Peyer's patch (tissue), 4 donors: ENCODE measurements at regions not wholly inside any gene's neighbourhood (a gene's known extent, or its start where the extent isn't known, plus 50 kb on each side); places are given as distances from the start of the nearest gene placed in this dataset.

Source experiments
- DNase-seq, 3 donors: peaks; one replicate each; pipeline ENCODE4 v3.0.0-alpha.2; 2017 to 2019
- H3K27ac ChIP-seq, 4 donors: fragments of 200-600 bp; sonication (generic); one replicate each; pipeline ENCODE4 v1.5.1; 2016 to 2019
- H3K27me3 ChIP-seq, 2 donors: fragments of 200-600 bp; sonication (generic); one replicate each; pipeline ENCODE4 v1.5.1; 2019
- H3K36me3 ChIP-seq, 3 donors: fragments of 200-600 bp; sonication (generic); one replicate each; pipeline ENCODE4 v1.5.1; 2016 to 2019
- H3K4me1 ChIP-seq, 4 donors: fragments of 200-600 bp; sonication (generic); one replicate each; pipeline ENCODE4 v1.5.1; 2016 to 2019
- H3K4me3 ChIP-seq, 4 donors: fragments of 200-600 bp; sonication (generic); 1 replicate in 3 of 4; 2 replicates in 1 of 4; pipeline ENCODE4 v1.5.1; 2016 to 2019; ENCODE audit warnings: mild to moderate bottlenecking in 1 of 4
- H3K9me3 ChIP-seq, 4 donors: fragments of 200-600 bp; sonication (generic); one replicate each; pipeline ENCODE4 v1.5.1; 2016 to 2019; ENCODE audit warnings: mild to moderate bottlenecking in 1 of 4
- CTCF ChIP-seq, 6 experiments: fragments of 450-650 bp in 4 of 6; fragments of 200-600 bp in 2 of 6; sonication (generic) in 1 of 6; IDR thresholded peaks; one replicate each; pipeline ENCODE4 v1.5.1; 2017 to 2019; ENCODE audit warnings: antibody characterized with exemption in 6 of 6, mild to moderate bottlenecking in 3 of 6, moderate library complexity in 1 of 6
- POLR2A ChIP-seq, 2 donors: fragments of 450-650 bp; IDR thresholded peaks; one replicate each; pipeline ENCODE4 v1.5.1; 2017; ENCODE audit warnings: antibody characterized with exemption in 2 of 2, mild to moderate bottlenecking in 2 of 2, moderate library complexity in 2 of 2

- Histone ChIP-seq H3K4me3 (no peak overlapping the region), H3K27me3 (no peaks in the 10 kb centered on the region), H3K27ac (no peak overlapping the region), H3K36me3 (no peaks in the 10 kb centered on the region), H3K4me1 (no peaks in the 10 kb centered on the region), H3K9me3 (no peaks in the 10 kb centered on the region)
- no peak for DNase-seq
- TF ChIP-seq CTCF (IDR thresholded peaks at IDR 0.05) (no peak), POLR2A (IDR thresholded peaks at IDR 0.05) (no peak)
These were observed 331.1 kb downstream of the FSIP2 start for GRCh38 chr2:186069676-186070075.

GRCh38 chr2:186085226-186085625 is 346.6 kb downstream of the FSIP2 start:
- Histone ChIP-seq H3K4me3 (no peak overlapping the region), H3K4me1 (no peaks in the 10 kb centered on the region), H3K36me3 (no peaks in the 10 kb centered on the region), H3K27me3 (no peaks in the 10 kb centered on the region), H3K9me3 (no peaks in the 10 kb centered on the region), H3K27ac (no peak overlapping the region)
- TF ChIP-seq POLR2A (IDR thresholded peaks at IDR 0.05), result no peak
- TF ChIP-seq CTCF (IDR thresholded peaks at IDR 0.05), result no peak
- no peak for DNase-seq

GRCh38 chr2:186093174-186093573 is 354.6 kb downstream of the FSIP2 start:
- Histone ChIP-seq H3K36me3 (no peaks in the 10 kb centered on the region), H3K4me1 (no peaks in the 10 kb centered on the region), H3K27me3 (no peaks in the 10 kb centered on the region), H3K9me3 (no peaks in the 10 kb centered on the region), H3K27ac (no peak overlapping the region), H3K4me3 (no peak overlapping the region)
- TF ChIP-seq CTCF (IDR thresholded peaks at IDR 0.05), result no peak
- TF ChIP-seq POLR2A (IDR thresholded peaks at IDR 0.05), result no peak
- DNase-seq, result no peak

- Histone ChIP-seq H3K9me3 (no peaks in the 10 kb centered on the region), H3K27ac (no peak overlapping the region), H3K27me3 (no peaks in the 10 kb centered on the region), H3K4me3 (no peak overlapping the region), H3K4me1 (no peaks in the 10 kb centered on the region), H3K36me3 (no peaks in the 10 kb centered on the region)
- TF ChIP-seq POLR2A (IDR thresholded peaks at IDR 0.05) (no peak), CTCF (IDR thresholded peaks at IDR 0.05) (no peak)
- DNase-seq, result no peak
These were observed 360.2 kb downstream of the FSIP2 start for GRCh38 chr2:186098821-186099220.

- TF ChIP-seq POLR2A (IDR thresholded peaks at IDR 0.05), result no peak
- no peak for TF ChIP-seq CTCF (IDR thresholded peaks at IDR 0.05)
- Histone ChIP-seq H3K4me3 (no peak overlapping the region), H3K9me3 (no peaks in the 10 kb centered on the region), H3K27ac (no peak overlapping the region), H3K4me1 (no peaks in the 10 kb centered on the region), H3K36me3 (no peaks in the 10 kb centered on the region), H3K27me3 (no peaks in the 10 kb centered on the region)
- DNase-seq, result no peak
These were observed 361.2 kb downstream of the FSIP2 start for GRCh38 chr2:186099826-186100225.

GRCh38 chr2:186100636-186101035 is 362.0 kb downstream of the FSIP2 start:
- Histone ChIP-seq H3K27me3 (no peaks in the 10 kb centered on the region), H3K36me3 (no peaks in the 10 kb centered on the region), H3K4me3 (no peak overlapping the region), H3K9me3 (no peaks in the 10 kb centered on the region), H3K4me1 (no peaks in the 10 kb centered on the region), H3K27ac (no peak overlapping the region)
- no peak for DNase-seq
- TF ChIP-seq CTCF (IDR thresholded peaks at IDR 0.05), result no peak
- TF ChIP-seq POLR2A (IDR thresholded peaks at IDR 0.05), result no peak
